LNCaP clone FGC (cell line): ENCODE measurements at regions not wholly inside any gene's neighbourhood (a gene's known extent, or its start where the extent isn't known, plus 50 kb on each side); places are given as distances from the start of the nearest gene placed in this dataset.

Experiments used
- DNase-seq: peaks from one replicate; pipeline ENCODE4 v3.0.0-alpha.2; 2011; ENCODE audit warnings: low read depth
- H3K4me3 ChIP-seq: 2 replicates; pipeline ENCODE4 v1.5.1; 2011; ENCODE audit warnings: mild to moderate bottlenecking, low read depth, low read length, control low read depth
- TF ChIP-seq, protein P1 (sequence below): IDR thresholded peaks from 2 replicates; pipeline ENCODE4 v1.5.1; 2012; ENCODE audit warnings: mild to moderate bottlenecking; ENCODE audit not compliant: control insufficient read depth, insufficient read depth; ENCODE audit errors: extremely low read depth

- H3K4me3 ChIP-seq, result no peak overlapping the region
- TF ChIP-seq, protein P1, sequence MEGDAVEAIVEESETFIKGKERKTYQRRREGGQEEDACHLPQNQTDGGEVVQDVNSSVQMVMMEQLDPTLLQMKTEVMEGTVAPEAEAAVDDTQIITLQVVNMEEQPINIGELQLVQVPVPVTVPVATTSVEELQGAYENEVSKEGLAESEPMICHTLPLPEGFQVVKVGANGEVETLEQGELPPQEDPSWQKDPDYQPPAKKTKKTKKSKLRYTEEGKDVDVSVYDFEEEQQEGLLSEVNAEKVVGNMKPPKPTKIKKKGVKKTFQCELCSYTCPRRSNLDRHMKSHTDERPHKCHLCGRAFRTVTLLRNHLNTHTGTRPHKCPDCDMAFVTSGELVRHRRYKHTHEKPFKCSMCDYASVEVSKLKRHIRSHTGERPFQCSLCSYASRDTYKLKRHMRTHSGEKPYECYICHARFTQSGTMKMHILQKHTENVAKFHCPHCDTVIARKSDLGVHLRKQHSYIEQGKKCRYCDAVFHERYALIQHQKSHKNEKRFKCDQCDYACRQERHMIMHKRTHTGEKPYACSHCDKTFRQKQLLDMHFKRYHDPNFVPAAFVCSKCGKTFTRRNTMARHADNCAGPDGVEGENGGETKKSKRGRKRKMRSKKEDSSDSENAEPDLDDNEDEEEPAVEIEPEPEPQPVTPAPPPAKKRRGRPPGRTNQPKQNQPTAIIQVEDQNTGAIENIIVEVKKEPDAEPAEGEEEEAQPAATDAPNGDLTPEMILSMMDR, result no peak
- DNase-seq, result no peak
Observed at GRCh38 chrY:14468151-14468683, 56.1 kb upstream of the NLGN4Y start.

DNA sequence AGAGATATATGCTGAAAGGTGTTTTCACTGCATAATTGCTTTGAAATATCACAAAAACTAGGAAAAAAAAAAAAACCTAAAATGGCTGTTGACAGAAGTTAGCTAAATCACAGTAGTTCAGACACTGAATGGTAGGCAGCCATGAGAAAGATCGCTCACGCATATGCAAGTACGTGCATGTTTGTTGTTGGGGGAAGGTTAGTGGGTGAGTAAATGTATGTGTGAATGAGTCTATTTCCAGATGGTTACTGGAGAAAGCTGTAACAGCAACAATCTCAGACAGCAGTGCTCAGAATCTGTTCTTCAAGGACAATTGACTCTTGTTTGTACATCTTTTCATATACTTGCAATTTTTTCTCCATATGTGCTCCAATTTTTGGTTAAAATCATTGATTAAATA lies 51.9 kb upstream of the NLGN4Y start:
- TF ChIP-seq, protein P1, result no peak
- no peak overlapping the region for H3K4me3 ChIP-seq
- no peak for DNase-seq

DNA sequence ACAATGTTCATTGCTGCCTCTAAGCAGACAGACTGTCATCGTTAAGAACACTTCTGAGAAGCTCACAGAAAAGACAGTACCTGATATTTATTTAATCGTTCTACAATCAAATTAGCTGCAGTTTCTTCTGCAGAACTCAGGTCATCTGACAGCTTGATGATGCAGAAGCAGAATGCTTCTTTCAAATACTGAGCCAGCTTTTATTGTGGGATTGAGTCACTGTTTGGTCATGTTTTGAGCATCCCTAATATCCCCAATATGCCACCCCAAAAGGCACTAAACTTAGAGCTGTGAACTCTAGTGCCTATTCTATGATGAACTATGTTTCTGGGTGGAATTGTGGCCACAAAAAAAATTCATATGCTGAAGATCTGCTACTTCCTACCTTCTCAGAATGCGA lies 51.0 kb upstream of the NLGN4Y start:
- H3K4me3 ChIP-seq, result no peak overlapping the region
- DNase-seq, result no peak
- TF ChIP-seq, protein P1, result no peak
